GM23248 (cell line): ENCODE measurements at regions not wholly inside any gene's neighbourhood (a gene's known extent, or its start where the extent isn't known, plus 50 kb on each side); places are given as distances from the start of the nearest gene placed in this dataset.

ENCODE experiments used
- DNase-seq: peaks from one replicate; pipeline ENCODE4 v3.0.0-alpha.2; 2015
- H2AFZ ChIP-seq: fragments of 200-600 bp; sonication (generic); 2 replicates; pipeline ENCODE4 v1.6.1; 2016; ENCODE audit warnings: antibody characterized with exemption
- H3F3A ChIP-seq: fragments of 200-600 bp; sonication (generic); 2 replicates; pipeline ENCODE4 v1.6.1; 2016; ENCODE audit warnings: mild to moderate bottlenecking, antibody characterized with exemption, mixed run types; ENCODE audit not compliant: insufficient read depth
- H3K27ac ChIP-seq: fragments of 200-600 bp; sonication (generic); 2 replicates; pipeline ENCODE4 v1.5.1; 2016; ENCODE audit warnings: mild to moderate bottlenecking
- H3K27me3 ChIP-seq: fragments of 200-600 bp; sonication (generic); replicated peaks from 2 replicates; pipeline ENCODE4 v1.6.1; 2016; ENCODE audit warnings: mild to moderate bottlenecking; ENCODE audit not compliant: insufficient read depth
- H3K36me3 ChIP-seq: fragments of 200-600 bp; sonication (generic); 2 replicates; pipeline ENCODE4 v1.6.1; 2016; ENCODE audit warnings: low read depth, mild to moderate bottlenecking
- H3K4me1 ChIP-seq: fragments of 200-600 bp; sonication (generic); 2 replicates; pipeline ENCODE4 v1.6.1; 2016; ENCODE audit warnings: mild to moderate bottlenecking; ENCODE audit not compliant: insufficient read depth
- H3K4me2 ChIP-seq: fragments of 200-600 bp; sonication (generic); one replicate; pipeline ENCODE4 v1.6.1; 2016; ENCODE audit warnings: mild to moderate bottlenecking; ENCODE audit not compliant: unreplicated experiment
- H3K4me3 ChIP-seq: fragments of 200-600 bp; sonication (generic); 2 replicates; pipeline ENCODE4 v1.5.1; 2016; ENCODE audit warnings: mild to moderate bottlenecking
- H3K79me2 ChIP-seq: fragments of 200-600 bp; sonication (generic); 2 replicates; pipeline ENCODE4 v1.6.1; 2016; ENCODE audit warnings: mild to moderate bottlenecking; ENCODE audit not compliant: insufficient read depth
- H3K9ac ChIP-seq: fragments of 200-600 bp; sonication (generic); 2 replicates; pipeline ENCODE4 v1.6.1; 2016; ENCODE audit warnings: mild to moderate bottlenecking
- H3K9me2 ChIP-seq: fragments of 200-600 bp; sonication (generic); 2 replicates; pipeline ENCODE4 v1.6.1; 2016; ENCODE audit warnings: mixed run types, mild to moderate bottlenecking, moderate library complexity; ENCODE audit not compliant: insufficient read depth
- H3K9me3 ChIP-seq: fragments of 200-600 bp; sonication (generic); one replicate; pipeline ENCODE4 v1.6.1; 2017; ENCODE audit warnings: low read depth
- H4K20me1 ChIP-seq: fragments of 200-600 bp; sonication (generic); 2 replicates; pipeline ENCODE4 v1.6.0; 2016; ENCODE audit not compliant: insufficient read depth
- EZH2 ChIP-seq: fragments of 200-600 bp; sonication (generic); IDR thresholded peaks from 2 replicates; pipeline ENCODE4 v1.6.1; 2018; ENCODE audit warnings: antibody characterized with exemption, mild to moderate bottlenecking; ENCODE audit not compliant: insufficient read depth, poor library complexity, severe bottlenecking
- EZH2phosphoT487 ChIP-seq: fragments of 200-600 bp; sonication (generic); IDR thresholded peaks from 2 replicates; pipeline ENCODE4 v1.6.1; 2018; ENCODE audit warnings: antibody characterized with exemption, moderate library complexity, mild to moderate bottlenecking, low read depth; ENCODE audit not compliant: insufficient read depth
- WGBS, 2 experiments: methylation state at CpG; one replicate each; pipeline ENCODE4 v1.1.6; 2015 to 2017; ENCODE audit warnings: low lambda C conversion rate in 2 of 2, low coverage in 1 of 2; ENCODE audit errors: missing lambda C conversion rate in 2 of 2; 5-methylcytosine and 5-hydroxymethylcytosine counted together
- in situ Hi-C: fragments of 300-500 bp; cut with MboI; formaldehyde crosslinking; loops from 2 replicates; pipeline ENCODE4 v1.15.0; 2020

DNA sequence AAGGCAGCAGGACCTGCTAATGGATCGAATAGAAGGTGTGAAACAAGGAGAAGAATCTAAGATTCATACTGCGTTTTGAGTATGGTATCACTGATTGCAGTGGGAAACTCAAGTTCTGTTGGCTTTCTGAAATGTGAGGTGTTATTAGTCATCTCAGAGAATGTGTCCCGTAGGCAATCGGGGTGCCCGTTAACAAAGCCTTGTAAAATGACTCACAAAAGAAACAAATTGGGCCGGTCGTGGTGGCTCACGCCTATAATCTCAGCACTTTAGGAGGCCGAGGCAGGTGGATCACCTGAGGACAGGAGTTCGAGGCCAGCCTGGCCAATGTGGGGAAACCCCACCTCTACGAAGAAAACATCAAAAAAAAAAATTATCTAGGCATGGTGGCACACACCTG is 118.2 kb upstream of the C7orf33 start:
- Histone ChIP-seq H4K20me1 (no peaks in the 10 kb centered on the region), H3K9ac (no peak overlapping the region), H3K27me3 (no peaks in the 10 kb centered on the region), H3K4me2 (no peak overlapping the region), H3F3A (no peaks in the 10 kb centered on the region), H3K27ac (no peak overlapping the region), H3K4me1 (no peaks in the 10 kb centered on the region), H3K9me2 (no peaks in the 10 kb centered on the region), H3K36me3 (no peaks in the 10 kb centered on the region), H2AFZ (no peak overlapping the region), H3K9me3 (no peaks in the 10 kb centered on the region), H3K79me2 (no peaks in the 10 kb centered on the region), H3K4me3 (no peak overlapping the region)
- no peak for DNase-seq
- in situ Hi-C loops, result no loop called here
- 68 to 72% methylated on average over 11 of the region's 11 CpGs for WGBS, 2 experiments
- TF ChIP-seq EZH2 (no peak), EZH2phosphoT487 (no peak)

- H3F3A ChIP-seq, result no peaks in the 10 kb centered on the region
- H3K27ac ChIP-seq, result no peak overlapping the region
- no peak for DNase-seq
- no peaks in the 10 kb centered on the region for H3K79me2 ChIP-seq
- no peaks in the 10 kb centered on the region for H4K20me1 ChIP-seq
- no peaks in the 10 kb centered on the region for H3K36me3 ChIP-seq
- H3K9me2 ChIP-seq, result no peaks in the 10 kb centered on the region
- no peak overlapping the region for H3K9ac ChIP-seq
- H3K4me2 ChIP-seq, result no peak overlapping the region
- in situ Hi-C loops, result no loop called here
- no peaks in the 10 kb centered on the region for H3K9me3 ChIP-seq
- TF ChIP-seq EZH2phosphoT487, result no peak
- no peak for TF ChIP-seq EZH2
- no peak overlapping the region for H3K4me3 ChIP-seq
- H3K27me3 ChIP-seq, result no peaks in the 10 kb centered on the region
- WGBS, 2 experiments, result 30% methylated on average over 14 of the region's 14 CpGs
- no peak overlapping the region for H2AFZ ChIP-seq
- H3K4me1 ChIP-seq, result no peaks in the 10 kb centered on the region
These were observed 116.7 kb upstream of the C7orf33 start for GRCh38 chr7:148473703-148474480.

DNA sequence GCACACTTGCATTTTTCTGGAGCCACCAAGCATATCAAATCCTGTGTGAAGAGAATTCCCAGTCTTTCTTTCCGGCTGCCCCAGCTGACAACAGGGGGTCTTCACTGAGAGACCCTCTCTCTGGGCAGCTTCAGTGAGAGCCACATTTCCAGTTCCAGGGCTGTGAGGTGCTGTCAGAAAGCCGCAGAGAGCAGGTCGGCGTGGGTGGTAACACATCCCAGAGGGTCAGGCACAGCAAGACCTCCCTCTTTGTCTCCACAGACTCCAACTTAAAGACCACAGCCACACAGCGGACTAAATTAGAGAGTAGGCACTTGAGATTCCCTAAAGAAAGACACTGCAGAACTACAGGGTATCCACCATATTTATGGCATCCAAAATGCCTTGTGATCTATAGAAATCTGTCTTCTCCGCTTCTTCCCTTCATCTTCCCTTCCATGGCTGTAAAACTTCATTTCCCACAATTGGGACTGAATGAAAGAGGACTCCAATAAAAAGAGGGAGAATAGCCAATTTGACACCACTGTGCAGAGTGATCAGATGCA is 116.0 kb upstream of the C7orf33 start:
- no peaks in the 10 kb centered on the region for H3K9me3 ChIP-seq
- in situ Hi-C loops, result no loop called here
- 39 to 43% methylated on average over 6 of the region's 6 CpGs for WGBS, 2 experiments
- no peak for DNase-seq
- H3K9me2 ChIP-seq, result no peaks in the 10 kb centered on the region
- no peak overlapping the region for H3K4me2 ChIP-seq
- no peaks in the 10 kb centered on the region for H4K20me1 ChIP-seq
- no peak overlapping the region for H3K9ac ChIP-seq
- no peaks in the 10 kb centered on the region for H3K79me2 ChIP-seq
- H3K4me1 ChIP-seq, result no peaks in the 10 kb centered on the region
- no peak overlapping the region for H3K27ac ChIP-seq
- H3K36me3 ChIP-seq, result no peaks in the 10 kb centered on the region
- H3F3A ChIP-seq, result no peaks in the 10 kb centered on the region
- H3K4me3 ChIP-seq, result no peak overlapping the region
- no peak overlapping the region for H2AFZ ChIP-seq
- H3K27me3 ChIP-seq, result no peaks in the 10 kb centered on the region; the same call in 1 of the 2 replicates
- TF ChIP-seq EZH2phosphoT487, result no peak
- TF ChIP-seq EZH2, result no peak

DNA sequence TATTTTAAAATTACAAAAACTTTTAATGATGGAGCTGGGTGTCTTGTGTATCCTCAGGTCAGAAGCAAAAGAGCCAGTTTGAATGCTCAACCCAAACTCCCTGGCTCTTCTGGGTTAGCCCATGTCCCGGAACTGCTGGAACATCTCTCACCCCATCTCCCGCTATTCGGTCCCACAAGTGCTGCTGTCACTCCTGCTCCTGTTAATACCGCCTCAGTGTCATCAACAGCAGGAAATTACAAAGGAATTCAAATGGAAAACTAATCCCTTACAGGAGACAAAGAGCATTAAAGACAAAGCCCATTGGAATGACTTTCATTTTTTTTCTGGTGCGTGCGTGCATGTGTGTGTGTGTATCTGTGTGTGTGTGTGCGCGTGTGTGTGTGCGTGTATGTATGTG is 112.0 kb upstream of the C7orf33 start:
- H3K4me2 ChIP-seq, result no peak overlapping the region
- no peaks in the 10 kb centered on the region for H3K4me1 ChIP-seq
- WGBS, 2 experiments, result 63 to 69% methylated on average over 9 of the region's 9 CpGs
- no peak for DNase-seq
- H3K36me3 ChIP-seq, result no peaks in the 10 kb centered on the region
- H3K27me3 ChIP-seq, result peaks cover 3% of the 10 kb centered on the region; the same call in 1 of the 2 replicates
- H3K9me2 ChIP-seq, result no peaks in the 10 kb centered on the region
- no peaks in the 10 kb centered on the region for H3K79me2 ChIP-seq
- no peaks in the 10 kb centered on the region for H4K20me1 ChIP-seq
- no peak overlapping the region for H3K9ac ChIP-seq
- in situ Hi-C loops, result no loop called here
- no peak overlapping the region for H2AFZ ChIP-seq
- TF ChIP-seq EZH2phosphoT487 (no peak), EZH2 (no peak)
- H3K9me3 ChIP-seq, result no peaks in the 10 kb centered on the region
- no peak overlapping the region for H3K27ac ChIP-seq
- H3K4me3 ChIP-seq, result no peak overlapping the region
- H3F3A ChIP-seq, result no peaks in the 10 kb centered on the region
